GM21717 (cell line): ENCODE measurements at regions not wholly inside any gene's neighbourhood (a gene's known extent, or its start where the extent isn't known, plus 50 kb on each side); places are given as distances from the start of the nearest gene placed in this dataset.

Experiments used
- ATAC-seq: cut with Tn5 transposase; IDR thresholded peaks from one replicate; pipeline ENCODE4 v1.9.1; 2021; ENCODE audit warnings: mild to moderate bottlenecking, moderate library complexity; ENCODE audit not compliant: unreplicated experiment

DNA sequence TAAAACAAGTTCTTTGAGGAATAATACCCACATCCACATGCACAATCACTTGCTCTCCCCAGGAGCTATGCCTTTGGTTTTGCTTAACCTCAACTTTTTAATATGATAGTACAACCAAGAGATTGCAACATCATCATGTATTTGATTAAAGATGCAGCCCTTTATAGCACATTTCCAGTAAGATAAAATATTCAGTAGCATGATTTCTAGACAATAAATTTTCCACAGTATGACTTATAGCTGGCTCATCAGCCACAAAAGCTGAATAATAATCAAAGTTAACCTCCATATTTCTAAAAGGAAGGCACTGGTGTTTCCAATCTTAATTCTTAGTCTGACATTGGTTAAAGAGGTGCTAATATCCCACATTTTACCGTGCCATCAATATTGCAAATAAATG, 622.5 kb downstream of the TBL1XR1 start:
- ATAC-seq = no peak

DNA sequence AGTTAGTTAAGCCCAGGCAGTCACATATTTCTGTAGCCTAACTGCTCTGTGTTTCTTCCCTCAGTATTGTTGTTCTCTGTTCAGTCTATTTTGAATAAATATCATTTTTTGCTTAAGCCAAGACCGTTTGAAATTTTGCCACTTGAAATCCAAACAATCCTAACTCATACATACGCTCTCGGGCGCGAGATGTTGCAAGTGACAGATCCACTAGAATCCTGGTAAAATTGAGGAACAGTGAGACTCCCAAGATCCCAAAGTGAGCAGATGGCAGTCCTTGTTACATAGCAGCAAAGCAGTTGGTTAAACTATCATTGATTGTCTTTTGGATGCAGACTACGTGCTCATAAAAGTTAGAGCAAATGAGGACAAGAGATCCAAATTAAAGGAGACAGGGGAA, 625.4 kb downstream of the TBL1XR1 start:
- ATAC-seq = no peak

DNA sequence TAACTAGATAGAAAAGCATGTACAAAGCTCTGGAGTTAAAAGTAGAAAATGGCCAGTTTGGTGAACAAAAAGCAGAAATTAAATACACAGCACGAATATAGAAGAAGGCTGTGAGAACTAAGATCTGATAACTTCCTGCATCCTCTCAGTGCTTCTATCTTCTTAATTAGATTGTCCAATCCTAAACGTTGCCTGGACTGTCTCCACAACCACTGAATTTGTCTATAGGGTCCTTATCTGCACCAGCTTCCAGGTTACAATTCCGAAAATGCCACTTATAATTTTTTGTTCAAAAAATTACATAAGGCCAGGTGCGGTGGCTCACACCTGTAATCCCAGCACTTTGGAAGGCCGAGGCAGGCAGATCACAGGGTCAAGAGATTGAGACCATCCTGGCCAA, 626.3 kb downstream of the TBL1XR1 start:
- no peak for ATAC-seq

DNA sequence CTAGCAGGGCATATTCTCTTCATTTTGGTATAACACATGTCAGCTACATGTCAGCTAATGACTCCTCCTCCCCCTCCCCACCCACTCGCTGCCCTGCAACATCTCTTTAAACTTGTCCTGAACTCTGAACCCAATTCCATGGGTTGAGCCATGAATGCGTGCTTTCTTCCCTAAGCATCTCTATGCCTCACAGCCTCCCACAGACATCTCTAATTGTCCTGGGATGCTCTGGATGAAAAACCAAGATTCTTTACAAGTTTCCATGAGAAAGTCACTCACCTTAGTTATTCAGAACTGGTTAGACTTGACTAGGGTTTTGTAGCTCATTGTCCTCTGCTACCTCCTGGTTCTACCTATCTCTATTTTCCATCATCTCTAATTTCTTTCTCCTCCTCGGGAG, 629.1 kb downstream of the TBL1XR1 start:
- no peak for ATAC-seq

DNA sequence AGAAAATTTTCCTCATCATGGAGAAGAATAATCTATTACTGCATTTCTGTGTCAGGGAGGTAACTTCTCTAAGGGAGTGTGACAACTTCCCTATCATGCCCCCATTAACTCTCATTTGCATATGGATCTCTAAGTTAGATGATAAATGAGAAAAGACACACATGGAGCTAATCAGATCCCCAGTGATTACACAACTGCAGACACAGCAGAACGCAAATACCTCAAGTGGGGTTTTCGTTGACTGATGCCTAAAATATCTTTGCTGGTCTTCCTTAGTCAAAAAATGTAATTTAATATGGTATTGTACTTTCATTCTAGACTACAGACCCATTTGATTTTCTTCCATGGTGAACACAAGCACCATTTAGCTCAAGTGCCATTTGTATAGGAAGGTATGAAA, 630.5 kb downstream of the TBL1XR1 start:
- no peak for ATAC-seq

DNA sequence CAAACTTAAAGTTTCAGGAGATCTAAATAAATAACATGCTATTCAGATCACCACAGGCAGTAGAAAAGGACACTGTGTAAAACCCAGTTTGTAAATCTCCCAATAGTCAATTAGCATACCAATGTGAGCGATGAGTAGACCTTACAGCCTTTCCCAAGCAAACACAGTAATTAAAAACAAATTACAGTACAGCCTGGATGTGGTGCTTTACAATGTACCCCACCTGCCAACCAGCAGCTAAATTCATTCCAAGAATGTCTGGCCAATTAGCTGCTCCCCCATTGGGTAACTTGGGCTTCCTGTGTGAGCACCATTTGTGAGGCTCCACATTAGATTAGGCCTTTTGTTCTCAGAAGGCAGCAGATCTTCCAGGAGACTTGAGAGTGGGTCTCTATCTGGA, 635.0 kb downstream of the TBL1XR1 start:
- ATAC-seq = no peak

DNA sequence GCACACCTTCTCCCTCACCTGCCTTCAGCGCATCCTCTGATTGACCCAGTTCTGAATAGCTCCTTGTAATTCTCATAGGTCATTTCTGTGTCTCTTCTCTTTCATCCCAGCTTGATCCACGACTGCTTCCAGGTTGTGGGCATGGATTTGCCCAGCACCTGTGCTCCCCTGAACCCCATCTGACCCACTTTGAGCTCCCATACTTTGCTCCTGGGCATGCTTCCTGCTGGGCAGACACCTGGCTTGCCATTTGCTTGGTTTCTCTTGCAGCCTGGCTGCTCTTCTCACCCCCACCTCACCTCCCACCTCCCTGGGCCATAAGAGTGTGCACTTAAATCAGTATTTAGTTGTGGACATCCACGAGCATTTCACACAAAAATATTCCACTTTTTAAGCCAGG, 635.5 kb downstream of the TBL1XR1 start:
- ATAC-seq = no peak

DNA sequence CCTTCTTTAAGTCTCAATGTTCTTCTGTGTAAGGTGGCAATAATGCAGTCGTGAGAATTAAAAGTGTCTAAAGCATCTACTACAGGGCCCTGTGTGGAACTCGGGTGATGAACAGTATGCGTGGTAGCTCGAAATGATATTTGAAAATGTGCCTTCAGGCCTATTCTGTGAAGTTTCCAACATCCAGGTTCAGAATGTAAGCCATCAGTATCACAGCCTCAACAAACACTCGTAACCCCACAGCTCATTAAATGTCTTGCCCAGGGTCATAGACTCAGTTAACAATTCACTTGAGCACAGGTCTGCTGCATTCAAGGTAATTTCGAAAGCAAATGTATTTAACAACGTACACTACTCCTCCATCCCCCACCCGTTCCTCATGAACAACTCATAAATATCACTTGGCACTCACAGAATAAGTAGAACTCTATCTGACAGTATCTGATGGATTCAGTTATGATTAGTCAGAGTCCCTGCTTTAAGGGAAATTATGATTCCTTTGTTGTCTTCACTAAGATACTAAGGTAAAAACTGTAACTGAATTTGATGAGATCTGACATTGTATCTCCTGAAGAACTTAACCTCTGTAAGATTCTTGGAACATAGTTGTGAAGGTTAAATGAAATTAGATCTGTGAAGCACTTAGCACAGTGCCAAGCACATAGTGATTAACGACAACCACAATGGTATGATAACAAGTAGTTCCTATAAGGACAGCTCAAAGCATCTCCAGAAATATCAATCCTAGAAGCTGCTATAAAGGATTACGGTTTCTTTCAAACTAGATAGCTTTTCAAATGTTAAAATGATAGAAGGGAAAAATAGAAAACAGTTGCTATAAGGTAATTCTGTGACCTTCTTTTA, 642.3 kb downstream of the TBL1XR1 start:
- ATAC-seq = no peak

DNA sequence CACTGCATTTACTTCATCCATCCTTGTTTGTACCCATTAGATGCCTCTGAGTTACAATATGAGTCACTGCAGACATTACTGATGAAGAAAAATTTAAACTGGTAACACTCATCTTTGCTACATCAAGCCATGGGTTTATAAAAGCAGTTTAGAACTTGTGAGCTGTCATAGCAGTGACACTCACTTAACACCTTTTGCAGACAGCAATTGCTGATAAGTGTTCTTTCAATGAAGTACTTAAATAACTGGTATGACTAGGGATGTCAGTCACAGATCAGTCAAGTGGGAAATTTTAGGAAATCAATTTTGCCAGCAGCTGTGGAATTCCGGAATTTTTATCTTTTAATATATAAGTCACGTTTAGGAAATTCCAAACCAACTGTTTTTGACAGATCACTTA, 643.0 kb downstream of the TBL1XR1 start:
- ATAC-seq = no peak

DNA sequence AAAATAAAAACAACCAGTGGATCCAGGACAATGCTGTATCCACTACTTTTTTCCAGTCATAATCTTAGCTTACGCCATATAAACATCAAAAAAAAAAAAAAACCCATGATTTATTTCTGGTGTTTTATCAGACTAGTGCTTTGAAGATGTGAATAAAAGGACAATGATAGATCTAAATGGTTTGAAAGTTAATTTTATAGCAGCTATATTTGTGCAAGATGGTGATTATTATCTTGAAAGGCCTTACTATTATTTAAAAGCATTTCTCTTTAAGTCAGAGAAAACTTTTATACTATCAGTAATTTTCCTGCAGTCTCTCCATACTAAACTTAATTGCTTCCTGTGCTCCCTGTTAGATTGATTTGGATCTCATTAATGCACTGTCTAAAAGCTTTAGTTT, 670.3 kb downstream of the TBL1XR1 start:
- ATAC-seq = no peak

DNA sequence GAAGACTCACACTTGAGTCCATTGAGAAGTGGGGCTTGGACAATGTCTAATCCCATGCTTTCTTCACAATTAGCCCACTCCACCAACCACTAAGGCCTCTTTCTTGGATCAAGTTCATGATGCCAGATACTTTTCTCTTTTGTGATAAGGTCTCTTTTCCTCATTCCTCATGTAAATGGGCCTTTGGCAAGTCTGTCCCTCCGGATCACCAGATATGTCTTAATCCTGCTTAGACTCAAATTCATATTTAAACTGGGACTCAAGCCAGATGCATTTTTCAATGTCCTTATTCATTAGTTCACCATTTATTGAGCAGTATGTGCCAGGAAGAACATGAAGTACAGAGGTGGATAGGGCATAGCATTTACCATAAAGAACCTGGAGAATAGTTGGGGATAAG, 671.1 kb downstream of the TBL1XR1 start:
- ATAC-seq = no peak

DNA sequence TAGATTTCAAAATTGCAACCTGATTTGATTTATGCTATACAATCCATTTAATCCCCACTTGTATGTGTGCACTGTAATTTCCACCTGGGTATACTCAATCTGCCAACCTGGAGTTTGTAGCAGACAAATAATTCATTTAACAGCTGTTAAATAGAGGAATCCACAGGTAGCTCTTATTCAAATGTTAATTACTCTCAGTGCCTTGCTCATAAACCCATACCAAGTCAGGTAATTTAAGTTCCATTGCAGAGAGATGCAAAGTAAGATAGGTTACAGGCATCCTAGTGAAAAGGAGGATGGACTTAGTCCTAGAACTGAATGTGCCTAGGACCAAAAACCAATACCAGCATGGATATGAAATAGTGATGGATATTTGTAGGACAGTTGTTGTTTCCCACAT, 674.2 kb downstream of the TBL1XR1 start:
- no peak for ATAC-seq

DNA sequence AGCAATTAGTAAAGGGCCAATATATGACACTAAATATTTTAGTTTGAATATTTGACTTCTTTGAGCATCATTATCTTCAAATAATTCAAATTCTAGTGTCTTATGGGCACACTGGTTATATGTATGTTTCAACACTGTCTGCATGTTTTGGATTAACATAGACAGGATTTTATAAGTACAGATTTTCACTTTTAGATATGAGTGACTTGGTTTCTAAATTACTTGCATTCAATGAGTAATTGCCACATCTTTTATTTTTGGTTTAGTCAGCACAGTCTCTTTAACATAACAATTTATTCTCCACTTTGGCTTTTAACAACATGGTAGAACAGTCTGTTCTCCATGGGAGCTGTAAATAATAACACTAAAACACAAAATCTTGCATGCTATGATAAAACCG, 674.8 kb downstream of the TBL1XR1 start:
- no peak for ATAC-seq

DNA sequence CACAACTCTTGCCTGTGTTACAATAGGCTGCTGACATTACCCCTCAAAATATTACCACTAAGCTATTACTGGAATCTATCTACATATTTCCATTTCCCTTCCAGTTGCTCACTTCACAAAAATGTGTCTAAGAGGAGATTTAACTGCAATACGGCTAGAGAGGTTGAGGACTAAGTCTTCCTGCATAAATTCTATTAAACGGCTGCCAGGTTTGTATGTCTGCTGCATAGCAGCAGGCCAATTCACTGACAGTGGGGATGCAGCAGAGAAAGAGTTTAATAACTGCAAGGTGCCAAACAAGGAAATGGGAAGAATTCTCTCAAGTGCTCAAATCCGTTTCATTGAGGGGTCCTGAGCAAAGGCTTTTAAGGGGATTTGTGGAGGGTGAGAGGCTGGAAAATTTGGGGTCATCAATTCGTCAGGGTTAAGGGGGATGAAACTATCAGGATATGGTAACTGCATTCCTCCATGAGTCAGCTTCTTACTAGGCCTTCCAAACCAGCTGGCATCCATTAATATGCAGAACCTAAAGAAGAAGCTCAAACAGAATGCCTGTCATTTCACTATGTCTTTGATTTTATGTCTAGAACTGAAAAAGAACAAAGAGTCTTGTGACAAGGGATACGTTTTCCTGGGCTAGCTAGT, 675.6 kb downstream of the TBL1XR1 start:
- no peak for ATAC-seq

DNA sequence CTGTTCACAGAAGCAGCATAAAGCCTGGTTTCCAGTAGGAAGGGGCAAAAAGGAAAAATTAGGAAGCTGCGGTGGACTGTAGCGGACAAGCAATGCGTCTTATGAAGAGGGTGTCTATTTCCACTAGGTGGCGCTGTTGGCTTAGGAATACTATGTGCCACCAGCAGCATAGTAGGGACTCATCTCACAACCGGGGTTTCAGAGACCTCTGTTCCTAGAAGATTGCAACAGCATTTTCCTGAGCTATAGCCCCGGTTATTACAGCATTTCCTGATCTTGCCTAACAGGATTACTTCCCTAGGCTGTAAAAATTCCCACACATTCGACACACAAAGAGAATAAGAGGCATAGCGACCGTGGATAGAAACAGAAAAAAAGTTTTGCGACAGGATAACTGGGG, 683.0 kb downstream of the TBL1XR1 start:
- no peak for ATAC-seq

DNA sequence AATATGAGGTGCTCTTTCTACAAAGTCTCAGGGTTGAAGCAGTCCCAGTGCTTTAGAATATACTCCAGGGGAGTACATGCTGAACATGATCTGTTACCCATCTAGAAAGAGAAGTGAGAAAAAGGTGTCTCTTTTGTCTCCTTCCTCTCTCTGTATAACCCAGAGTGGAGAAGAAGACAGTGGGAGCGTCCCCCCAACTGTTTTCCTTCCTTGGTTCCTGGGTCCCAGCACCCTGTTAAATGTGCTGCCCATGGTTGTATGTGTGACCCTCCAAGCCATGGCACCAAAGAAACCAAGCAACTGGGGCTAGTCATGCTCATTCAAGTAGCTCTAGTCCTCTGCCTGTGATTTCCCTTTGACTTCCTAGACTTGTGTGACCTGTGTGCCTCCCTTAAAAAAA, 683.7 kb downstream of the TBL1XR1 start:
- ATAC-seq = no peak

DNA sequence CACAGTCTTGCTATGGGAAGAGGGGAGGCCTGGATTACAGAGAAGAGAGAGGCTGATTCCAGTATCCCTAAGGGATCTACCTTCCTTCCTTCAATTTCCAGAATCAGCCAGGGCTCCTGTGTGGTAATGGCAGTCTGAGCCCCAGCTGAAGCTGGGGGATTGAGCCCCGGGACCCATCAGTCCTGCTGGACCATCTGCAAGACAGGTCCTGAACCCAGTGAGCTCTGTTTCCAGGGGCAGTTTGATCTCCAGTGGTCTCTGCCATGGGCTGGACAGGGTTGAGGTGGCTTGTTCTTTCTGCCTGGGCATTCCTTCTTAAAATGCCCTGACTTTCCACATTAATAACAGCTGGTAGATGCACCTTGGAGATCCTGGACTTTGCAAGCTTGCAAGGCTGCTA, 685.2 kb downstream of the TBL1XR1 start:
- no peak for ATAC-seq

DNA sequence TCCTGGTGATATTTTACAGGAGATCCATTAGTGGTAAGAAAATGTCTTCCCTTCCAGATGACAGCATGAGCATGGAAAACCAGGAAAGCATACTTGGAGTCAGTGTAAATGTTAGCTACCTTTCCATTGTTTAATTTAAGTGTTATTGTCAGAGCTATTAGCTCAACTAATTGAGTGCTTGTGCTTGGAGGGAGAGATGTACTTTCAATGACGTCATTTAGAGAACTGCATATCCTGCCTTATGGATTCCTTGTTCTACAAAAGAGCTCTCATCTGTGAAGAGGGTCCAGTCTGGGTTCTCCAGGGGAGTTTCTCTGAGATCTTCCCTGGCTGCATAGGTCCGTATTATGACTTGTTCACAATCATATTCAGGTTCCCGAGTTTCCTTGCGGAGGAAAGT, 687.2 kb downstream of the TBL1XR1 start:
- no peak for ATAC-seq

DNA sequence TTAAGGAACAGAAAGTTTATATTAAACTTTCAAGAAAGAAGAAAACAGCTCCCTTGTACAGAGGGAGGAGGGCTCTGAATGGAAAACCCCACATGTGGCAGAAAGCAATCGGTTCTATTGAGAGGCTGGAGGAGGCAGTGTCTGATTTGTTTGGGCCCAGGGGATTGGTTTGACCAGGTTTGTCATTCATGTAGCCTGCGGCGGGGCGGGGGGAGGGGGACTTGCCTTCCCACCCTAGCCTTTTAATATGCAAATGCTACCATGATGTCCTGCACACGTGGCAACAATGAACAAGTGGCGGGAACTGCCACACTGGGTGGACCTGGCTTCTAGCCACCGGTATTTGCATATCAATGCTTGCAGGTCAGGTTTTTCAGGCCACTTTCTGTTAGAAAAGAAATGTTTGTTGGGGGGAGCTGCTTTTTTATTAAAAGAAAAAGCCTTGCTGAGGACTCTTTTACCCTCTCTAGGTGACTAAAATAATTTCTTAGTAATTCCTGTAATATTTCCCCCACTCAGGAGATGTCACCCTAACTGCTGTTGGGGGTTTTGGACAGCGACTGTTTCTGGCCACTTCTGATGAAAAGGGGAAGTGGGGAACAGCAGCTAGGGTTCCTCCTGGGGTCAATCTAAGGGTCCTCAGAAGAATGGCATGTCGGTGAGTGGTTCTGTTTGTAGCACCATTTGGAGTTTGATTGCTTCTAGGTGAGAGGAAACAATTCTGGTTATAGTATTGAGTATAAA, 691.2 kb downstream of the TBL1XR1 start:
- no peak for ATAC-seq

DNA sequence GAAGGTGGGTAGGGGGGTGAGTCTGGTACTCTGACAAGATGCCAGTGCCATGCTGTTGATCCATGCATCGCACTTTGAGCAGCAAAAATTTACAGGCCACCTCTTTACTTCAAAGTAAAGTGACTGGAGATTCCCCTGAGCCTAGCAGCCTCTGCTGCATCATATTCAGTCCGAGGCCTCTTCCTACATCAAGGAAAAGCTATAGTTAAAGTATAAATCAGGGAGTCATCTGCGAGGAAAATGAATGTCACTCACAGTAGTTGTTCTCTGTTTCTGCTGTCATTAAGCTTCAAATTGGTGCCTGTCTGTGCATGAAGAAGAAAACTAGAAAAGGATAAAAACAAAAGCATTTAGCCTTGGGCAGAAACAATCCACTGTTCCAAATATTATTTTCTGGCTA, 706.2 kb downstream of the TBL1XR1 start:
- no peak for ATAC-seq

DNA sequence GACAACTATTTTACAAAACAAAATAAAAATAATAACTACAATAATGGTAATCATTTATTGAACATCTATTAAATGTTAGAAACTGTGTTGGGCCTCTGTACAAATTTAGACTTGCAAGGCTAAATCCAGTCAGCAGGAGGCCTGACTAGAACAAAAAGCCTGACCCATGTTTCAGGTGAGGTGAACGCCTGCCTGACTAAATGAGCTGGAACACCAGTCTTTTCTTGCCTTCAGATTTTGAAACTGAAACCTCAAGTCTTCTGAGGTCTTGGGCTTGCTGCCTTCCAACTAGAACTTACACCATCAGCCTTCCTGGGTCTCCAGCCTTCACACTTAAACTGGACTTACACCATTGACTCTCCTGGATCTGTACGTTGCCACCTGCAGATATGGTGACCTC, 706.9 kb downstream of the TBL1XR1 start:
- ATAC-seq = no peak

DNA sequence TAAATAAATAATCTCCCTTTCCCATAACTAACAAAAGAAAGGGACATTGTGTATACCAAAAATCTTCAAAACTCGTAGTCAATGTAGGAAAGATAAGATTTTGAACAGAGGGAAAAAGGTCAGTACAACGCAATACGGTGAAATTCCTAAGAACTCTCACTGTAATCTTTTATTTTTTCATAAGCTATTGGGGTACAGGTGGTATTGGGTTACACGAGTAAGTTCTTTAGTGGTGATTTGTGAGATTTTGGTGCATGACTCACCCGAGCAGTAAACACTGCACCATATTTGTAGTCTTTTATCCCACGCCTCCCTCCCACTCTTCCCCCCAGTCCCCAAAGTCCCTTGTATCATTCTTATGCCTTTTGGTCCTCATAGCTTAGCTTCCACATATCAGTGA, 718.0 kb downstream of the TBL1XR1 start:
- ATAC-seq = no peak
